OCI-LY3 (cell line): ENCODE measurements at regions not wholly inside any gene's neighbourhood (a gene's known extent, or its start where the extent isn't known, plus 50 kb on each side); places are given as distances from the start of the nearest gene placed in this dataset.

ENCODE experiments used
- H2AFZ ChIP-seq: fragments of 200-600, 300-600 bp; shearing (Covaris generic); 2 replicates; pipeline ENCODE4 v1.6.0; 2014; ENCODE audit warnings: antibody characterized with exemption, low read depth, low read length
- H3K27ac ChIP-seq: fragments of 200-600, 300-600 bp; sonication (generic); 2 replicates; pipeline ENCODE4 v1.5.1; 2014; ENCODE audit warnings: mild to moderate bottlenecking, low read length, moderate library complexity, mixed read lengths
- H3K27me3 ChIP-seq: fragments of 200-600, 300-600 bp; sonication (generic); 2 replicates; pipeline ENCODE4 v1.6.1; 2014; ENCODE audit warnings: low read depth, low read length, mixed read lengths
- H3K36me3 ChIP-seq: fragments of 200-600, 300-600 bp; sonication (generic); replicated peaks from 2 replicates; pipeline ENCODE3; 2014; ENCODE audit warnings: low read depth, low read length, mixed read lengths
- H3K4me1 ChIP-seq: fragments of 300-600, 200-600 bp; sonication (generic); 2 replicates; pipeline ENCODE4 v1.6.1; 2014; ENCODE audit warnings: low read length, mixed read lengths
- H3K4me2 ChIP-seq: fragments of 200-600, 300-600 bp; sonication (generic); 2 replicates; pipeline ENCODE4 v1.6.1; 2014; ENCODE audit warnings: low read length, mixed read lengths
- H3K4me3 ChIP-seq: fragments of 300-600, 200-600 bp; sonication (generic); 2 replicates; pipeline ENCODE4 v1.5.1; 2014; ENCODE audit warnings: antibody characterized with exemption, mild to moderate bottlenecking, low read length, moderate library complexity
- H3K79me2 ChIP-seq: fragments of 300-600, 200-600 bp; shearing (Covaris generic); 2 replicates; pipeline ENCODE4 v1.6.1; 2014; ENCODE audit warnings: mild to moderate bottlenecking, low read length, mixed read lengths
- H3K9ac ChIP-seq: fragments of 300-600, 200-600 bp; shearing (Covaris generic); 2 replicates; pipeline ENCODE4 v1.6.0; 2014; ENCODE audit warnings: mild to moderate bottlenecking, low read length, moderate library complexity
- H3K9me3 ChIP-seq: fragments of 200-600, 300-600 bp; shearing (Covaris generic); 2 replicates; pipeline ENCODE4 v1.6.1; 2014; ENCODE audit warnings: low read length, mixed read lengths; ENCODE audit not compliant: insufficient read depth
- H4K20me1 ChIP-seq: fragments of 200-600, 300-600 bp; sonication (generic); 2 replicates; pipeline ENCODE4 v1.6.1; 2016; ENCODE audit warnings: low read length, mixed read lengths; ENCODE audit not compliant: insufficient read depth
- EZH2phosphoT487 ChIP-seq: fragments of 200-600 bp; shearing (Covaris generic); IDR thresholded peaks from 2 replicates; pipeline ENCODE4 v1.6.1; 2018; ENCODE audit warnings: antibody characterized with exemption, mixed run types, low read depth
- TF ChIP-seq, protein P1 (sequence below): fragments of 200-600, 300-600 bp; sonication (generic); IDR thresholded peaks from 2 replicates; pipeline ENCODE4 v1.5.1; 2014; ENCODE audit warnings: antibody characterized with exemption, low read length, low read depth

DNA sequence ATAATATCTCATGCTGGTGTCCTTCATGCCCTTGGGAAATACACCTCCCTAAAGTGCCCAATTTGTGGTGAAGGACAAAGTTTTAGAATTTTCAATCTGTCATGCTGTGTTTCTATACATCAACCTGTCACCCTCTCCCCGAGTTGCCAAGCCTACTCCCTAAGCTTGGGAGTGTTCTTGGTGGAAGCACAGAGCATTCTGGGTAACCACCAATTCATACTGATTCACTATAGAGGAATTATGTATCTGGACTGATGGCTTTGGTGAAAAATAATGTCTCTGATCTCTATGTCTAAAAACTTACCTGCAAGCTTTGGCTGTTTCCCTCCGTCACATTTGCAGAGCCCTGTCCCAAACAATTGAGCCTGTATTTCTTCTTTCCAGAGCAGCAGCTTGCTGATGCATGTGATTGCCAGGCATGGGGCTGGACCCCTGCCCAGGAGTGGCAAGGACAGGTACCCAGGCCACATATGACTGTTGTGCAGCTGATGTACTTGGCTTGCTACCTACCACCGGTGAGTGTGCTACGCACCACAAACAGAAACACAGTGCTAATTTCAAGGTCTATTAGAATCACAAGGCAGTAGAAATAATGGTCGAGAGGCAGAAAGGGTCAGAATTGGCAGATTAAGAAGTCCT is 202.8 kb upstream of the CITED2 start:
- H3K79me2 ChIP-seq, result no peaks in the 10 kb centered on the region
- no peaks in the 10 kb centered on the region for H3K36me3 ChIP-seq
- no peaks in the 10 kb centered on the region for H4K20me1 ChIP-seq
- no peak overlapping the region for H2AFZ ChIP-seq
- no peak overlapping the region for H3K4me3 ChIP-seq
- H3K9ac ChIP-seq, result no peak overlapping the region
- no peaks in the 10 kb centered on the region for H3K9me3 ChIP-seq
- H3K27me3 ChIP-seq, result no peaks in the 10 kb centered on the region
- no peak overlapping the region for H3K4me2 ChIP-seq
- H3K27ac ChIP-seq, result no peak overlapping the region
- H3K4me1 ChIP-seq, result no peaks in the 10 kb centered on the region
- TF ChIP-seq EZH2phosphoT487, result no peak
- TF ChIP-seq, protein P1, sequence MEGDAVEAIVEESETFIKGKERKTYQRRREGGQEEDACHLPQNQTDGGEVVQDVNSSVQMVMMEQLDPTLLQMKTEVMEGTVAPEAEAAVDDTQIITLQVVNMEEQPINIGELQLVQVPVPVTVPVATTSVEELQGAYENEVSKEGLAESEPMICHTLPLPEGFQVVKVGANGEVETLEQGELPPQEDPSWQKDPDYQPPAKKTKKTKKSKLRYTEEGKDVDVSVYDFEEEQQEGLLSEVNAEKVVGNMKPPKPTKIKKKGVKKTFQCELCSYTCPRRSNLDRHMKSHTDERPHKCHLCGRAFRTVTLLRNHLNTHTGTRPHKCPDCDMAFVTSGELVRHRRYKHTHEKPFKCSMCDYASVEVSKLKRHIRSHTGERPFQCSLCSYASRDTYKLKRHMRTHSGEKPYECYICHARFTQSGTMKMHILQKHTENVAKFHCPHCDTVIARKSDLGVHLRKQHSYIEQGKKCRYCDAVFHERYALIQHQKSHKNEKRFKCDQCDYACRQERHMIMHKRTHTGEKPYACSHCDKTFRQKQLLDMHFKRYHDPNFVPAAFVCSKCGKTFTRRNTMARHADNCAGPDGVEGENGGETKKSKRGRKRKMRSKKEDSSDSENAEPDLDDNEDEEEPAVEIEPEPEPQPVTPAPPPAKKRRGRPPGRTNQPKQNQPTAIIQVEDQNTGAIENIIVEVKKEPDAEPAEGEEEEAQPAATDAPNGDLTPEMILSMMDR, result no peak

DNA sequence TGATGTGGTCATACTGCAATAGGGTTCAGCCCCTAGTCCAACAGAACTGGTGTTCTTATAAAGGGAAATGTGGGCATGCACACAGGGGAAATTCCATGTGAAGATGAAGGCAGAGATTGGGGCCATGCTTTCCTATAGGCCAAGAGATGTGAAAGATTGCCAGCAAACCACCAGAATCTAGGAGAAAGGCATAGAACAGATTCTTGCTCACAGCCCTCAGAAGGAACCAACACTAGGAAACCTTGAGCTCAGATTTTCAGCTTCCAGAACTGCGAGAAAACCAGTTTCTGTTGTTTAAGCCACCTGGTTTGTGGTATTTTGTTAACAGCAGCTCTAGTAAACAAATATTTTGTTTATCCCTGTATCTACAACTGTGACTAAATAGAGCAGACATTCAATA is 197.6 kb upstream of the CITED2 start:
- Histone ChIP-seq H3K27me3 (no peaks in the 10 kb centered on the region), H3K4me2 (no peak overlapping the region), H3K36me3 (no peaks in the 10 kb centered on the region), H3K9ac (no peak overlapping the region), H4K20me1 (no peaks in the 10 kb centered on the region), H3K4me3 (no peak overlapping the region), H3K27ac (no peak overlapping the region), H3K9me3 (no peaks in the 10 kb centered on the region), H3K4me1 (peaks cover 31% of the 10 kb centered on the region), H3K79me2 (no peaks in the 10 kb centered on the region), H2AFZ (no peak overlapping the region)
- no peak for TF ChIP-seq EZH2phosphoT487
- TF ChIP-seq, protein P1, result no peak

DNA sequence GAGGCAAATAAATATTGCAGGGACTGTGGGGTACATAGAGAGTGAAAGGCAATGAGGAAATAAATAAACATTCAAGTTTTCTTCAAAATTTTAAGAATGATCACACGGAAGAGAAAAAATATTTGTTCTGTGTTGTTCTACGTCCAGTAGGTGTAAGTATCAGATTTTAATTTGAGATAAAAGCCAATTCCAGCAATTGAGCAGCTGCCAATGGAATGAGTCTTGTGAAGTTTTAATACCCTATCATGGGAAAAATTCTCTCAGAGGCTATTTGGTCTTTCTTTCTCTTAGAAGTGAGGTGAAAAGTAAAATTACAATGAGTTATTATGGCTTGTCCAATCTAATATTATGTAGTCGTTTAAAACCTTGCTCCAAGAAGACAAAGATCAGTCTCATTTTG is 195.7 kb upstream of the CITED2 start:
- Histone ChIP-seq H3K36me3 (no peaks in the 10 kb centered on the region), H4K20me1 (no peaks in the 10 kb centered on the region), H3K9me3 (no peaks in the 10 kb centered on the region), H3K27me3 (no peaks in the 10 kb centered on the region), H3K27ac (peak overlapping the region; percentile 47), H3K4me3 (peak overlapping the region; percentile 38), H3K4me2 (peak overlapping the region; percentile 61), H2AFZ (no peak overlapping the region), H3K79me2 (no peaks in the 10 kb centered on the region), H3K4me1 (peaks cover 31% of the 10 kb centered on the region), H3K9ac (peak overlapping the region; percentile 10; the same call in 1 of the 2 replicates)
- no peak for TF ChIP-seq EZH2phosphoT487
- TF ChIP-seq, protein P1, result no peak

DNA sequence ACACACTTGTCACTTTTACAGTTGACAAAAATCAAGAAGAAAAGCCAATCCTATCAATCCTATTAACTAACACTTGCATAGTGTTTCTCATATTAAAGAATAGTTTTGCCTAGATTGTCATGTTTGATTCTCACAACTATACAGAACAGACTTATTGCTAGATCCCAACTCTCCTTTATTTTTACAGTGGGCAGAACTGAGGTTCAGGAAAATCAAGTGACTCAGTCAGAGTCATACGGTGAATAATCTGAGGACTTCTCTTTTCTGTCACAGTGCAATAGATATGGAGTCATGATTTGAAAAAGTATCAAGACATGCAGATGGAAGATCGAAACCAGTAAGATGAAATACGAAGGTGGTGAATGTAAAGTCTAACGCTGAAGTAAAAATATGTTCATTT is 195.1 kb upstream of the CITED2 start:
- no peaks in the 10 kb centered on the region for H3K79me2 ChIP-seq
- peak overlapping the region; percentile 10; the same call in 1 of the 2 replicates for H3K9ac ChIP-seq
- H3K36me3 ChIP-seq, result no peaks in the 10 kb centered on the region
- peak overlapping the region; percentile 38 for H3K4me3 ChIP-seq
- peak overlapping the region; percentile 47 for H3K27ac ChIP-seq
- H3K4me2 ChIP-seq, result peak overlapping the region; percentile 61
- H3K9me3 ChIP-seq, result no peaks in the 10 kb centered on the region
- peaks cover 31% of the 10 kb centered on the region for H3K4me1 ChIP-seq
- H3K27me3 ChIP-seq, result no peaks in the 10 kb centered on the region
- TF ChIP-seq, protein P1, result no peak
- TF ChIP-seq EZH2phosphoT487, result no peak
- H4K20me1 ChIP-seq, result no peaks in the 10 kb centered on the region
- no peak overlapping the region for H2AFZ ChIP-seq
